Astrocyte of the cerebellum (primary cell): ENCODE measurements at regions not wholly inside any gene's neighbourhood (a gene's known extent, or its start where the extent isn't known, plus 50 kb on each side); places are given as distances from the start of the nearest gene placed in this dataset.

Experiments used
- DNase-seq: peaks from one replicate; pipeline ENCODE4 v3.0.0-alpha.2; 2011; ENCODE audit warnings: low read depth
- H3K4me3 ChIP-seq: 2 replicates; pipeline ENCODE4 v1.5.1; 2011; ENCODE audit warnings: mild to moderate bottlenecking, low read depth, low read length, moderate library complexity
- CTCF ChIP-seq: IDR thresholded peaks from 2 replicates; pipeline ENCODE4 v1.5.1; 2012; ENCODE audit warnings: low read length, low read depth, moderate library complexity, mild to moderate bottlenecking; ENCODE audit errors: missing control alignments
- in situ Hi-C: cut with HindIII; loops from 2 replicates; pipeline ENCODE4 v1.10.0; 2017; ENCODE audit warnings: low sequenced_read_pairs

GRCh38 chr4:153901220-153901619 lies 112.3 kb upstream of the SFRP2 start:
- TF ChIP-seq CTCF, result no peak
- in situ Hi-C loops, result no loop called here
- no peak for DNase-seq
- no peak overlapping the region for H3K4me3 ChIP-seq

GRCh38 chr4:153900426-153900825 lies 111.5 kb upstream of the SFRP2 start:
- TF ChIP-seq CTCF, result no peak
- in situ Hi-C loops, result no loop called here
- no peak overlapping the region for H3K4me3 ChIP-seq
- no peak for DNase-seq

- in situ Hi-C loops, result no loop called here
- no peak overlapping the region for H3K4me3 ChIP-seq
- TF ChIP-seq CTCF, result no peak
- DNase-seq, result no peak
These were observed 101.9 kb upstream of the SFRP2 start for GRCh38 chr4:153890761-153891160.

- in situ Hi-C loops, result no loop called here
- no peak overlapping the region for H3K4me3 ChIP-seq
- DNase-seq, result no peak
- no peak for TF ChIP-seq CTCF
These were observed 98.3 kb upstream of the SFRP2 start for GRCh38 chr4:153887217-153887616.

GRCh38 chr4:153884325-153884724 lies 95.4 kb upstream of the SFRP2 start:
- TF ChIP-seq CTCF, result no peak
- no peak for DNase-seq

GRCh38 chr4:153880983-153881382 lies 92.1 kb upstream of the SFRP2 start:
- DNase-seq, result no peak
- H3K4me3 ChIP-seq, result no peak overlapping the region
- no peak for TF ChIP-seq CTCF
- in situ Hi-C loops, result no loop called here

More at GRCh38 chr4:153884325-153884724, 95.4 kb upstream of the SFRP2 start:
- in situ Hi-C loops, result no loop called here
- no peak overlapping the region for H3K4me3 ChIP-seq

- no peak overlapping the region for H3K4me3 ChIP-seq
- in situ Hi-C loops, result no loop called here
- TF ChIP-seq CTCF, result no peak
- DNase-seq, result no peak
These were observed 89.0 kb upstream of the SFRP2 start for GRCh38 chr4:153877898-153878297.
